ENCODE measurements at regions not wholly inside any gene's neighbourhood (a gene's known extent, or its start where the extent isn't known, plus 50 kb on each side); places are given as distances from the start of the nearest gene placed in this dataset.

DNA sequence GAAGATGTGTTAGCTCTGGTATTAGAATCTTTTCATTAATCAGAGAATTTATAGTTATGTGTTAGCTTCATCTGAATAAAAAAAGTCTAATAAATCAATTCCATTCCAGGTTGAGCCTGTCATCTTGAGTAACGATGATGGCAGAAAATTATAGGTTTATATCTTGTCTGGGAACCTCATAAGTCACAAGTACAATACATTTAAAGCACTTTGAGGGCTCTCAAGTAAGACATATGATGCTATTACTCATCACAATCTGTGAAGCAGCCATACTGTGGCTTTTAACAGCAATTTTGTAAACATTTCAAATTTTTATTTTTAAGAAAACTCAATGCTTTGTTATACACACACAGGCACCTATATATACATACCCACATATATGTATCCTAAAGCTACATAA lies 484.1 kb upstream of the VRK2 start:
- Histone ChIP-seq H3K4me1 (no peaks in the 10 kb centered on the region; the same call in 1 of the 2 replicates), H3K4me3 (ENCODE audit: low read depth, low read length) (no peak overlapping the region), H3K9me3 (no peaks in the 10 kb centered on the region), H3K27me3 (replicated peaks; ENCODE audit: control insufficient read depth, insufficient read depth, low read length) (no peaks in the 10 kb centered on the region), H3K36me3 (ENCODE audit: control insufficient read depth, insufficient read depth, low read length) (no peaks in the 10 kb centered on the region)
- no peak overlapping the region for H3K4me3 Mint-ChIP-seq (ENCODE audit: unreplicated experiment)
- no TSS peak for BruUV-seq (replicated peaks)
- POLR2A ChIA-PET = no interaction called here
- intact Hi-C loops (cut with micrococcal nuclease; ENCODE audit: unreplicated experiment) = no loop called here
- H3K27me3 Mint-ChIP-seq (ENCODE audit: insufficient read depth, unreplicated experiment) = no peaks in the 10 kb centered on the region
- TF ChIP-seq, protein P1, sequence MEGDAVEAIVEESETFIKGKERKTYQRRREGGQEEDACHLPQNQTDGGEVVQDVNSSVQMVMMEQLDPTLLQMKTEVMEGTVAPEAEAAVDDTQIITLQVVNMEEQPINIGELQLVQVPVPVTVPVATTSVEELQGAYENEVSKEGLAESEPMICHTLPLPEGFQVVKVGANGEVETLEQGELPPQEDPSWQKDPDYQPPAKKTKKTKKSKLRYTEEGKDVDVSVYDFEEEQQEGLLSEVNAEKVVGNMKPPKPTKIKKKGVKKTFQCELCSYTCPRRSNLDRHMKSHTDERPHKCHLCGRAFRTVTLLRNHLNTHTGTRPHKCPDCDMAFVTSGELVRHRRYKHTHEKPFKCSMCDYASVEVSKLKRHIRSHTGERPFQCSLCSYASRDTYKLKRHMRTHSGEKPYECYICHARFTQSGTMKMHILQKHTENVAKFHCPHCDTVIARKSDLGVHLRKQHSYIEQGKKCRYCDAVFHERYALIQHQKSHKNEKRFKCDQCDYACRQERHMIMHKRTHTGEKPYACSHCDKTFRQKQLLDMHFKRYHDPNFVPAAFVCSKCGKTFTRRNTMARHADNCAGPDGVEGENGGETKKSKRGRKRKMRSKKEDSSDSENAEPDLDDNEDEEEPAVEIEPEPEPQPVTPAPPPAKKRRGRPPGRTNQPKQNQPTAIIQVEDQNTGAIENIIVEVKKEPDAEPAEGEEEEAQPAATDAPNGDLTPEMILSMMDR (IDR thresholded peaks at IDR 0.05; ENCODE audit: insufficient read depth in 1 of 2, low read depth in 1 of 2, low read length in 1 of 2, severe bottlenecking in 1 of 2, unreplicated experiment in 1 of 2) = no peak
- DNase-seq = no peak
- no peaks in the 10 kb centered on the region for H3K36me3 Mint-ChIP-seq (ENCODE audit: insufficient read depth, unreplicated experiment)
- CTCF ChIA-PET = no interaction called here
- H3K4me1 Mint-ChIP-seq (ENCODE audit: low read depth, unreplicated experiment) = peaks cover 6% of the 10 kb centered on the region
- H3K27ac Mint-ChIP-seq (ENCODE audit: unreplicated experiment) = no peak overlapping the region
- H3K9me3 Mint-ChIP-seq (ENCODE audit: unreplicated experiment) = no peaks in the 10 kb centered on the region

DNA sequence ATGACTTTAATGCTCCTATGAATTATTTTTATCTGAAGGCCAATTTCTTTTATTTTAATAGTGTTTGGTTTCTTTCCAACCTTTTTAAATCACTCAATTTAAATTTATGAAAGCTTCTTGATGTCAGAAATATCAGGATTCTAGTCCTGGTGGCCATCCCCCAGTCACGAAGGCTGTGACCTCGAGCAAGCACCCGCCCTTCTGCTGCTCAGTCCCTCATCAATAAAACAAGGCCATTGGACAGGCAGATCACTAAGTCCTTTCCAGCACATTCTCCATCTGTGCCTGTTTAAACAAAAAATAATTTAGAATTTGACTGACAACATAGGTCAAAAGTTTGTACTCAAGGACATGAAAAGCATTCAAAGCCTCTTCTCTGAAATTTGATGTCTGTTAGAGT lies 483.6 kb upstream of the VRK2 start:
- Mint-ChIP-seq H3K9me3 (ENCODE audit: unreplicated experiment) (no peaks in the 10 kb centered on the region), H3K36me3 (ENCODE audit: insufficient read depth, unreplicated experiment) (no peaks in the 10 kb centered on the region), H3K4me1 (ENCODE audit: low read depth, unreplicated experiment) (peaks cover 6% of the 10 kb centered on the region), H3K4me3 (ENCODE audit: unreplicated experiment) (no peak overlapping the region), H3K27ac (ENCODE audit: unreplicated experiment) (no peak overlapping the region), H3K27me3 (ENCODE audit: insufficient read depth, unreplicated experiment) (no peaks in the 10 kb centered on the region)
- Histone ChIP-seq H3K27me3 (replicated peaks; ENCODE audit: control insufficient read depth, insufficient read depth, low read length) (no peaks in the 10 kb centered on the region), H3K36me3 (ENCODE audit: control insufficient read depth, insufficient read depth, low read length) (no peaks in the 10 kb centered on the region), H3K4me1 (no peaks in the 10 kb centered on the region; the same call in 1 of the 2 replicates), H3K9me3 (no peaks in the 10 kb centered on the region), H3K4me3 (ENCODE audit: low read depth, low read length) (no peak overlapping the region)
- intact Hi-C loops (cut with micrococcal nuclease; ENCODE audit: unreplicated experiment) = no loop called here
- ChIA-PET POLR2A (no interaction called here), CTCF (no interaction called here)
- no TSS peak for BruUV-seq (replicated peaks)
- no peak for DNase-seq
- TF ChIP-seq, protein P1 (IDR thresholded peaks at IDR 0.05; ENCODE audit: insufficient read depth in 1 of 2, low read depth in 1 of 2, low read length in 1 of 2, severe bottlenecking in 1 of 2, unreplicated experiment in 1 of 2) = no peak

DNA sequence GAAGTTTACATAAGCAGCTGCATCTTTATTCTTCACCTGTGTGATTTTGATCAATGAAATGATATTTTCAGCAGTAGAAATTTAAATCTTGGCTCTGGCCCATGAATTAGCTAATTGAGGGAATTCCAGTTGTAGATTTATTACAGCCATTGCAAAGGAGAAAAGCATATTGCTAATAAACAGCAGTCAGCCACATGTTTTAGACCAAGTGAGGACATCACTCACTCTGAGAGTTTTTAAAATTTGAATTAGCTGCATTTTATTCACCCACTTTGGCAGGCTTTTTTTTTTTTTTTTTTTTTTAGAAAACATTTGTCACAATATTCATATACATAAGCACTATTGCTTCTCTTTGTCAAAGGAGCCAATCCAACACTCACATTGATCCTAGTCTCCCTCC lies 479.4 kb upstream of the VRK2 start:
- no peaks in the 10 kb centered on the region for H3K27me3 Mint-ChIP-seq (ENCODE audit: insufficient read depth, unreplicated experiment)

More for the DNA sequence above, 479.4 kb upstream of the VRK2 start:
- POLR2A ChIA-PET = no interaction called here
- BruUV-seq (replicated peaks) = no TSS peak
- CTCF ChIA-PET = no interaction called here
- TF ChIP-seq, protein P1 (IDR thresholded peaks at IDR 0.05; ENCODE audit: insufficient read depth in 1 of 2, low read depth in 1 of 2, low read length in 1 of 2, severe bottlenecking in 1 of 2, unreplicated experiment in 1 of 2) = no peak
- no peak overlapping the region for H3K27ac Mint-ChIP-seq (ENCODE audit: unreplicated experiment)
- H3K4me3 Mint-ChIP-seq (ENCODE audit: unreplicated experiment) = no peak overlapping the region
- H3K27me3 ChIP-seq (replicated peaks; ENCODE audit: control insufficient read depth, insufficient read depth, low read length) = no peaks in the 10 kb centered on the region
- no peak overlapping the region for H3K4me3 ChIP-seq (ENCODE audit: low read depth, low read length)
- H3K9me3 ChIP-seq = no peaks in the 10 kb centered on the region
- no peaks in the 10 kb centered on the region for H3K9me3 Mint-ChIP-seq (ENCODE audit: unreplicated experiment)
- no peaks in the 10 kb centered on the region for H3K36me3 Mint-ChIP-seq (ENCODE audit: insufficient read depth, unreplicated experiment)
- H3K36me3 ChIP-seq (ENCODE audit: control insufficient read depth, insufficient read depth, low read length) = no peaks in the 10 kb centered on the region
- intact Hi-C loops (cut with micrococcal nuclease; ENCODE audit: unreplicated experiment) = no loop called here
- peaks cover 6% of the 10 kb centered on the region for H3K4me1 Mint-ChIP-seq (ENCODE audit: low read depth, unreplicated experiment)
- H3K4me1 ChIP-seq = no peaks in the 10 kb centered on the region; the same call in 1 of the 2 replicates
- DNase-seq = no peak

All from Caco-2 (cell line).